RWPE2 (cell line): ENCODE measurements at regions not wholly inside any gene's neighbourhood (a gene's known extent, or its start where the extent isn't known, plus 50 kb on each side); places are given as distances from the start of the nearest gene placed in this dataset.

Experiments used
- ATAC-seq: fragments of 200-7000 bp; cut with Tn5 transposase; 3 replicates; pipeline ENCODE4 v1.9.1; 2021; ENCODE audit warnings: low read depth
- DNase-seq: peaks from one replicate; pipeline ENCODE4 v3.0.0-alpha.2; 2020; ENCODE audit warnings: low spot score
- H3K27ac ChIP-seq: fragments of 450-650 bp; 2 replicates; pipeline ENCODE4 v1.5.1; 2017; ENCODE audit warnings: mild to moderate bottlenecking; ENCODE audit not compliant: poor library complexity, severe bottlenecking
- H3K27me3 ChIP-seq: fragments of 250-450 bp; sonication (Bioruptor Pico); 2 replicates; pipeline ENCODE4 v1.5.1; 2021; ENCODE audit warnings: mild to moderate bottlenecking, moderate library complexity; ENCODE audit not compliant: insufficient read depth, poor library complexity, severe bottlenecking
- H3K36me3 ChIP-seq: fragments of 250-450 bp; sonication (Bioruptor Pico); 2 replicates; pipeline ENCODE4 v1.5.1; 2020; ENCODE audit warnings: low read depth, mild to moderate bottlenecking, moderate library complexity
- H3K4me1 ChIP-seq: fragments of 250-450 bp; sonication (Bioruptor Pico); 2 replicates; pipeline ENCODE4 v1.5.1; 2021; ENCODE audit warnings: mild to moderate bottlenecking, moderate library complexity; ENCODE audit not compliant: insufficient read depth, poor library complexity, severe bottlenecking
- H3K4me3 ChIP-seq: fragments of 250-450 bp; sonication (Bioruptor Pico); 2 replicates; pipeline ENCODE4 v1.5.1; 2021; ENCODE audit warnings: mild to moderate bottlenecking, moderate library complexity; ENCODE audit not compliant: severe bottlenecking
- H3K9me3 ChIP-seq: fragments of 250-450 bp; sonication (Bioruptor Pico); 2 replicates; pipeline ENCODE4 v1.5.1; 2021; ENCODE audit warnings: mild to moderate bottlenecking, moderate library complexity; ENCODE audit not compliant: severe bottlenecking
- CTCF ChIP-seq: fragments of 450-650 bp; IDR thresholded peaks from one replicate; pipeline ENCODE4 v1.5.1; 2017; ENCODE audit warnings: mild to moderate bottlenecking, moderate library complexity; ENCODE audit not compliant: poor library complexity, severe bottlenecking

- H3K4me3 ChIP-seq, result no peak overlapping the region
- no peaks in the 10 kb centered on the region for H3K36me3 ChIP-seq
- DNase-seq (no peak), ATAC-seq (no peak)
- no peaks in the 10 kb centered on the region for H3K4me1 ChIP-seq
- peaks cover 36% of the 10 kb centered on the region for H3K27me3 ChIP-seq
- H3K9me3 ChIP-seq, result peaks cover 2% of the 10 kb centered on the region
- no peak for TF ChIP-seq CTCF
- H3K27ac ChIP-seq, result no peak overlapping the region
These were observed 175.4 kb downstream of the SEM1 start for GRCh38 chr7:96534221-96534620.

GRCh38 chr7:96532428-96532935 lies 177.2 kb downstream of the SEM1 start:
- TF ChIP-seq CTCF, result no peak
- Histone ChIP-seq H3K9me3 (peaks cover 2% of the 10 kb centered on the region), H3K36me3 (no peaks in the 10 kb centered on the region), H3K27ac (no peak overlapping the region), H3K4me1 (no peaks in the 10 kb centered on the region), H3K27me3 (peaks cover 40% of the 10 kb centered on the region), H3K4me3 (no peak overlapping the region)
- ATAC-seq, result no peak
- DNase-seq, result no peak

- no peak for TF ChIP-seq CTCF
- Histone ChIP-seq H3K4me1 (no peaks in the 10 kb centered on the region), H3K9me3 (peaks cover 2% of the 10 kb centered on the region), H3K27ac (no peak overlapping the region), H3K4me3 (no peak overlapping the region), H3K36me3 (no peaks in the 10 kb centered on the region), H3K27me3 (peaks cover 40% of the 10 kb centered on the region)
- no peak for ATAC-seq
- DNase-seq, result no peak
These were observed 178.3 kb downstream of the SEM1 start for GRCh38 chr7:96531331-96531730.

GRCh38 chr7:96530786-96531185 lies 178.9 kb downstream of the SEM1 start:
- Histone ChIP-seq H3K27me3 (peaks cover 40% of the 10 kb centered on the region), H3K4me1 (no peaks in the 10 kb centered on the region), H3K27ac (no peak overlapping the region), H3K36me3 (no peaks in the 10 kb centered on the region), H3K9me3 (peaks cover 2% of the 10 kb centered on the region), H3K4me3 (no peak overlapping the region)
- DNase-seq (no peak), ATAC-seq (no peak)
- no peak for TF ChIP-seq CTCF

GRCh38 chr7:96527133-96527827 lies 182.4 kb downstream of the SEM1 start:
- Histone ChIP-seq H3K36me3 (no peaks in the 10 kb centered on the region), H3K9me3 (peaks cover 2% of the 10 kb centered on the region), H3K4me3 (no peak overlapping the region), H3K27me3 (peaks cover 20% of the 10 kb centered on the region), H3K27ac (no peak overlapping the region), H3K4me1 (no peaks in the 10 kb centered on the region)
- TF ChIP-seq CTCF, result no peak
- ATAC-seq, result no peak
- DNase-seq, result no peak
